ENCODE measurements at regions not wholly inside any gene's neighbourhood (a gene's known extent, or its start where the extent isn't known, plus 50 kb on each side); places are given as distances from the start of the nearest gene placed in this dataset.

GRCh38 chr20:6577451-6577850 is 190.0 kb upstream of the BMP2 start:
- Histone ChIP-seq H3K4me1 (ENCODE audit: control insufficient read depth, insufficient read depth, low read length) (no peaks in the 10 kb centered on the region), H3K27ac (ENCODE audit: low read length) (no peak overlapping the region), H3K9me3 (ENCODE audit: control insufficient read depth, insufficient read depth, low read length) (no peaks in the 10 kb centered on the region), H3K4me3 (ENCODE audit: low read length) (no peak overlapping the region), H3K27me3 (ENCODE audit: control insufficient read depth, insufficient read depth, low read length) (no peaks in the 10 kb centered on the region), H3K36me3 (ENCODE audit: control insufficient read depth, insufficient read depth, low read length) (no peaks in the 10 kb centered on the region)
- Mint-ChIP-seq H3K4me3 (no peak overlapping the region), H3K36me3 (no peaks in the 10 kb centered on the region), H3K9me3 (no peaks in the 10 kb centered on the region), H3K27ac (no peak overlapping the region), H3K4me1 (no peaks in the 10 kb centered on the region), H3K27me3 (ENCODE audit: low read depth in 2 of 2) (peaks cover 12 to 18% of the 10 kb centered on the region in 2 donors)
- no peak for ATAC-seq
- no peak for DNase-seq
- no peak for TF ChIP-seq CTCF (IDR thresholded peaks at IDR 0.05)
- intact Hi-C loops (cut with micrococcal nuclease) = no loop called here
- 58% methylated on average over 1 of the region's 1 CpG for WGBS (ENCODE audit: insufficient coverage)

GRCh38 chr20:6576726-6577125 is 190.8 kb upstream of the BMP2 start:
- no peak for ATAC-seq
- H3K36me3 Mint-ChIP-seq = no peaks in the 10 kb centered on the region
- no peaks in the 10 kb centered on the region for H3K9me3 ChIP-seq (ENCODE audit: control insufficient read depth, insufficient read depth, low read length)
- TF ChIP-seq CTCF (IDR thresholded peaks at IDR 0.05) = no peak
- no peaks in the 10 kb centered on the region for H3K4me1 ChIP-seq (ENCODE audit: control insufficient read depth, insufficient read depth, low read length)
- DNase-seq = no peak
- 91% methylated on average over 3 of the region's 3 CpGs for WGBS (ENCODE audit: insufficient coverage)
- H3K27ac Mint-ChIP-seq = no peak overlapping the region
- no peaks in the 10 kb centered on the region for H3K4me1 Mint-ChIP-seq
- no peak overlapping the region for H3K4me3 Mint-ChIP-seq
- no peaks in the 10 kb centered on the region for H3K36me3 ChIP-seq (ENCODE audit: control insufficient read depth, insufficient read depth, low read length)
- no peak overlapping the region for H3K27ac ChIP-seq (ENCODE audit: low read length)
- no peaks in the 10 kb centered on the region for H3K9me3 Mint-ChIP-seq
- H3K27me3 Mint-ChIP-seq (ENCODE audit: low read depth in 2 of 2) = peaks cover 12 to 18% of the 10 kb centered on the region in 2 donors
- intact Hi-C loops (cut with micrococcal nuclease) = no loop called here
- H3K27me3 ChIP-seq (ENCODE audit: control insufficient read depth, insufficient read depth, low read length) = no peaks in the 10 kb centered on the region
- no peak overlapping the region for H3K4me3 ChIP-seq (ENCODE audit: low read length)

- TF ChIP-seq CTCF (IDR thresholded peaks at IDR 0.05) = no peak
- peaks cover 12 to 18% of the 10 kb centered on the region in 2 donors for H3K27me3 Mint-ChIP-seq (ENCODE audit: low read depth in 2 of 2)
- WGBS (ENCODE audit: insufficient coverage) = 70% methylated on average over 7 of the region's 7 CpGs
- DNase-seq = no peak
- no peak overlapping the region for H3K27ac Mint-ChIP-seq
- H3K4me3 Mint-ChIP-seq = no peak overlapping the region
- H3K9me3 ChIP-seq (ENCODE audit: control insufficient read depth, insufficient read depth, low read length) = no peaks in the 10 kb centered on the region
- H3K36me3 Mint-ChIP-seq = no peaks in the 10 kb centered on the region
- H3K4me1 ChIP-seq (ENCODE audit: control insufficient read depth, insufficient read depth, low read length) = no peaks in the 10 kb centered on the region
- intact Hi-C loops (cut with micrococcal nuclease) = no loop called here
- no peaks in the 10 kb centered on the region for H3K27me3 ChIP-seq (ENCODE audit: control insufficient read depth, insufficient read depth, low read length)
- H3K4me1 Mint-ChIP-seq = no peaks in the 10 kb centered on the region
- ATAC-seq = no peak
- no peaks in the 10 kb centered on the region for H3K36me3 ChIP-seq (ENCODE audit: control insufficient read depth, insufficient read depth, low read length)
- H3K4me3 ChIP-seq (ENCODE audit: low read length) = no peak overlapping the region
- H3K27ac ChIP-seq (ENCODE audit: low read length) = no peak overlapping the region
- H3K9me3 Mint-ChIP-seq = no peaks in the 10 kb centered on the region
Observed at GRCh38 chr20:6575912-6576401, 191.5 kb upstream of the BMP2 start.

- Histone ChIP-seq H3K27me3 (ENCODE audit: control insufficient read depth, insufficient read depth, low read length) (no peaks in the 10 kb centered on the region), H3K9me3 (ENCODE audit: control insufficient read depth, insufficient read depth, low read length) (no peaks in the 10 kb centered on the region), H3K4me3 (ENCODE audit: low read length) (no peak overlapping the region), H3K27ac (ENCODE audit: low read length) (no peak overlapping the region), H3K36me3 (ENCODE audit: control insufficient read depth, insufficient read depth, low read length) (no peaks in the 10 kb centered on the region), H3K4me1 (ENCODE audit: control insufficient read depth, insufficient read depth, low read length) (no peaks in the 10 kb centered on the region)
- no peak for TF ChIP-seq CTCF (IDR thresholded peaks at IDR 0.05)
- ATAC-seq (no peak), DNase-seq (no peak)
- intact Hi-C loops (cut with micrococcal nuclease) = no loop called here
- H3K27me3 Mint-ChIP-seq (ENCODE audit: low read depth in 2 of 2) = peaks cover 23 to 37% of the 10 kb centered on the region in 2 donors
- 94% methylated on average over 2 of the region's 3 CpGs for WGBS (ENCODE audit: insufficient coverage)
- no peak overlapping the region for H3K4me3 Mint-ChIP-seq
- H3K4me1 Mint-ChIP-seq = no peaks in the 10 kb centered on the region
- H3K36me3 Mint-ChIP-seq = no peaks in the 10 kb centered on the region
- peaks cover 0 to 5% of the 10 kb centered on the region in 2 donors for H3K9me3 Mint-ChIP-seq
- H3K27ac Mint-ChIP-seq = no peak overlapping the region
Observed at GRCh38 chr20:6566821-6567220, 200.7 kb upstream of the BMP2 start.

Measured in natural killer cell (primary cell).